ENCODE measurements at regions not wholly inside any gene's neighbourhood (a gene's known extent, or its start where the extent isn't known, plus 50 kb on each side); places are given as distances from the start of the nearest gene placed in this dataset.

- Histone ChIP-seq H2AK9ac (replicated peaks; ENCODE audit: low read depth, low read length, poor library complexity) (no peak overlapping the region), H3K27ac (ENCODE audit: insufficient read depth, low read length) (no peak overlapping the region), H3K27me3 (ENCODE audit: control insufficient read depth, insufficient read depth, low read length) (no peaks in the 10 kb centered on the region), H3K4me3 (ENCODE audit: insufficient read depth, low read depth, low read length) (no peak overlapping the region), H2AK5ac (ENCODE audit: low read depth, low read length) (no peak overlapping the region), H3K9me3 (ENCODE audit: control insufficient read depth, insufficient read depth, low read length) (no peaks in the 10 kb centered on the region), H3K23ac (ENCODE audit: low read depth, low read length) (no peak overlapping the region), H3K9ac (ENCODE audit: low read depth, low read length) (no peak overlapping the region), H4K8ac (ENCODE audit: low read depth in 2 of 2, low read length in 2 of 2) (no peak overlapping the region), H3K36me3 (ENCODE audit: control insufficient read depth, insufficient read depth, low read length) (no peaks in the 10 kb centered on the region), H2AFZ (replicated peaks; ENCODE audit: low read length, poor library complexity) (no peak overlapping the region), H2BK120ac (ENCODE audit: low read depth, low read length) (no peak overlapping the region), H3K9me1 (ENCODE audit: insufficient read depth, low read length) (peaks cover 3% of the 10 kb centered on the region; the same call in 1 of the 2 replicates), H2BK20ac (ENCODE audit: low read depth, low read length) (no peak overlapping the region), H3K4me2 (ENCODE audit: low read depth, low read length) (no peak overlapping the region), H3K4ac (ENCODE audit: low read depth, low read length) (no peak overlapping the region), H4K5ac (ENCODE audit: low read depth, low read length) (no peak overlapping the region), H3K14ac (replicated peaks; ENCODE audit: low read depth, low read length) (no peak overlapping the region), H3K79me1 (ENCODE audit: low read depth in 1 of 2, low read length in 2 of 2) (no peaks in the 10 kb centered on the region), H2BK15ac (ENCODE audit: low read depth, low read length) (no peak overlapping the region), H4K20me1 (ENCODE audit: insufficient read depth, low read length) (no peaks in the 10 kb centered on the region), H3K4me1 (ENCODE audit: control insufficient read depth, insufficient read depth, low read length) (no peaks in the 10 kb centered on the region), H3K18ac (ENCODE audit: low read depth, low read length) (no peak overlapping the region), H3K56ac (ENCODE audit: extremely low read depth, insufficient read depth, low read length) (no peak overlapping the region), H4K91ac (ENCODE audit: insufficient read depth, low read depth, low read length) (no peak overlapping the region), H2BK5ac (ENCODE audit: low read depth, low read length, poor library complexity, severe bottlenecking) (no peak overlapping the region)
- no peak for TF ChIP-seq RFX5 (IDR thresholded peaks at IDR 0.05; ENCODE audit: low read depth, low read length)
- no peak for TF ChIP-seq RAD21 (IDR thresholded peaks at IDR 0.05; ENCODE audit: low read length)
- no peak for TF ChIP-seq MAFK (IDR thresholded peaks at IDR 0.05; ENCODE audit: low read depth, low read length)
- TF ChIP-seq MXI1 (IDR thresholded peaks at IDR 0.05; ENCODE audit: borderline replicate concordance, low read depth, low read length), result no peak
- no peak for TF ChIP-seq RCOR1 (IDR thresholded peaks at IDR 0.05; ENCODE audit: insufficient replicate concordance, low read length)
- TF ChIP-seq MAZ (IDR thresholded peaks at IDR 0.05; ENCODE audit: borderline replicate concordance, low read depth, low read length), result no peak
- no peak for TF ChIP-seq SMC3 (IDR thresholded peaks at IDR 0.05; ENCODE audit: low read depth, low read length)
- TF ChIP-seq NFE2L2 (IDR thresholded peaks at IDR 0.05; ENCODE audit: low read depth, low read length), result no peak
- TF ChIP-seq CTCF (conservative IDR thresholded peaks at IDR 0.05; ENCODE audit: low read depth, low read length), result no peak
- no peak for TF ChIP-seq CHD1 (IDR thresholded peaks at IDR 0.05; ENCODE audit: low read depth, low read length)
- TF ChIP-seq ELK1 (IDR thresholded peaks at IDR 0.05; ENCODE audit: borderline replicate concordance, low read depth, low read length), result no peak
- TF ChIP-seq BHLHE40 (IDR thresholded peaks at IDR 0.05; ENCODE audit: low read depth, low read length), result no peak
- TF ChIP-seq POLR2A (IDR thresholded peaks at IDR 0.05; ENCODE audit: low read depth, low read length), result no peak
- TF ChIP-seq CEBPB (IDR thresholded peaks at IDR 0.05; ENCODE audit: low read depth, low read length), result no peak
- intact Hi-C loops (cut with micrococcal nuclease) (loop anchor here (5.0 to 10.0 kb wide), 6 partner anchors 291 to 884 kb away; no protein-coding TSS in a partner anchor), dilution Hi-C loops (cut with HindIII; ENCODE audit: low sequenced_read_pairs, unreplicated experiment) (no loop called here), in situ Hi-C loops (cut with MboI; ENCODE audit: low sequenced_read_pairs) (loop anchor here (25.0 kb wide), 2 partner anchors 556 to 869 kb away; partner anchors contain the start of gene TFAP2A)
- DNase-seq (no peak), ATAC-seq (ENCODE audit: low read depth) (no peak)
- ChIA-PET POLR2A (ENCODE audit: unreplicated experiment) (no interaction called here), CTCF (no interaction called here)
- no CpG with 5 or more reads among the region's 5 CpGs for WGBS, 2 experiments (ENCODE audit: extremely low coverage in 2 of 2, insufficient read length in 1 of 2)
- no TSS peak for BruUV-seq (replicated peaks)
These were observed 871.2 kb downstream of the TFAP2A start for GRCh38 chr6:9543649-9544048.
